ENCODE measurements at regions not wholly inside any gene's neighbourhood (a gene's known extent, or its start where the extent isn't known, plus 50 kb on each side); places are given as distances from the start of the nearest gene placed in this dataset.

- no peak overlapping the region for H3K4me3 Mint-ChIP-seq
- H3K27ac Mint-ChIP-seq = no peak overlapping the region
Measured at GRCh38 chr7:26510231-26510957, 218.7 kb downstream of the SNX10 start.

GRCh38 chr7:26511866-26512265 is 220.2 kb downstream of the SNX10 start:
- no peaks in the 10 kb centered on the region for H3K36me3 Mint-ChIP-seq (ENCODE audit: low read depth)
- H3K9me3 Mint-ChIP-seq = no peaks in the 10 kb centered on the region
- no peaks in the 10 kb centered on the region for H3K4me1 Mint-ChIP-seq (ENCODE audit: low read depth)
- peaks cover 15% of the 10 kb centered on the region for H3K27me3 Mint-ChIP-seq
- no peak overlapping the region for H3K4me3 Mint-ChIP-seq
- no peak overlapping the region for H3K27ac Mint-ChIP-seq

More at GRCh38 chr7:26510231-26510957, 218.7 kb downstream of the SNX10 start:
- Mint-ChIP-seq H3K9me3 (no peaks in the 10 kb centered on the region), H3K36me3 (ENCODE audit: low read depth) (no peaks in the 10 kb centered on the region), H3K27me3 (peaks cover 10% of the 10 kb centered on the region), H3K4me1 (ENCODE audit: low read depth) (no peaks in the 10 kb centered on the region)

GRCh38 chr7:26512737-26513136 is 221.1 kb downstream of the SNX10 start:
- H3K4me3 Mint-ChIP-seq = no peak overlapping the region
- H3K27ac Mint-ChIP-seq = no peak overlapping the region
- H3K27me3 Mint-ChIP-seq = peaks cover 15% of the 10 kb centered on the region
- H3K4me1 Mint-ChIP-seq (ENCODE audit: low read depth) = no peaks in the 10 kb centered on the region
- no peaks in the 10 kb centered on the region for H3K36me3 Mint-ChIP-seq (ENCODE audit: low read depth)
- H3K9me3 Mint-ChIP-seq = no peaks in the 10 kb centered on the region

GRCh38 chr7:26513948-26514347 is 222.3 kb downstream of the SNX10 start:
- Mint-ChIP-seq H3K9me3 (no peaks in the 10 kb centered on the region), H3K27me3 (peaks cover 15% of the 10 kb centered on the region), H3K36me3 (ENCODE audit: low read depth) (no peaks in the 10 kb centered on the region), H3K4me1 (ENCODE audit: low read depth) (no peaks in the 10 kb centered on the region), H3K27ac (no peak overlapping the region), H3K4me3 (no peak overlapping the region)

- H3K4me1 Mint-ChIP-seq (ENCODE audit: low read depth) = no peaks in the 10 kb centered on the region
- no peaks in the 10 kb centered on the region for H3K9me3 Mint-ChIP-seq
- H3K36me3 Mint-ChIP-seq (ENCODE audit: low read depth) = no peaks in the 10 kb centered on the region
- no peak overlapping the region for H3K27ac Mint-ChIP-seq
- H3K4me3 Mint-ChIP-seq = no peak overlapping the region
- H3K27me3 Mint-ChIP-seq = peaks cover 17% of the 10 kb centered on the region
Measured at GRCh38 chr7:26514633-26515032, 223.0 kb downstream of the SNX10 start.

- no peak overlapping the region for H3K27ac Mint-ChIP-seq
- no peaks in the 10 kb centered on the region for H3K36me3 Mint-ChIP-seq (ENCODE audit: low read depth)
- H3K4me3 Mint-ChIP-seq = no peak overlapping the region
- no peaks in the 10 kb centered on the region for H3K4me1 Mint-ChIP-seq (ENCODE audit: low read depth)
- H3K27me3 Mint-ChIP-seq = peaks cover 19% of the 10 kb centered on the region
- H3K9me3 Mint-ChIP-seq = no peaks in the 10 kb centered on the region
Measured at GRCh38 chr7:26515314-26515842, 223.7 kb downstream of the SNX10 start.

GRCh38 chr7:26520483-26520882 is 228.8 kb downstream of the SNX10 start:
- Mint-ChIP-seq H3K9me3 (peaks cover 7% of the 10 kb centered on the region), H3K27me3 (peaks cover 20% of the 10 kb centered on the region), H3K27ac (no peak overlapping the region), H3K4me3 (no peak overlapping the region), H3K36me3 (ENCODE audit: low read depth) (no peaks in the 10 kb centered on the region), H3K4me1 (ENCODE audit: low read depth) (no peaks in the 10 kb centered on the region)

GRCh38 chr7:26522633-26523032 is 231.0 kb downstream of the SNX10 start:
- H3K27ac Mint-ChIP-seq = no peak overlapping the region
- H3K4me3 Mint-ChIP-seq = no peak overlapping the region
- peaks cover 16% of the 10 kb centered on the region for H3K27me3 Mint-ChIP-seq
- peaks cover 7% of the 10 kb centered on the region for H3K9me3 Mint-ChIP-seq
- no peaks in the 10 kb centered on the region for H3K36me3 Mint-ChIP-seq (ENCODE audit: low read depth)
- no peaks in the 10 kb centered on the region for H3K4me1 Mint-ChIP-seq (ENCODE audit: low read depth)

- peaks cover 23% of the 10 kb centered on the region for H3K27me3 Mint-ChIP-seq
- no peaks in the 10 kb centered on the region for H3K4me1 Mint-ChIP-seq (ENCODE audit: low read depth)
- H3K4me3 Mint-ChIP-seq = no peak overlapping the region
- no peak overlapping the region for H3K27ac Mint-ChIP-seq
- H3K9me3 Mint-ChIP-seq = peaks cover 7% of the 10 kb centered on the region
- H3K36me3 Mint-ChIP-seq (ENCODE audit: low read depth) = no peaks in the 10 kb centered on the region
Measured at GRCh38 chr7:26525398-26526264, 234.0 kb downstream of the SNX10 start.

GRCh38 chr7:26526265-26526587 is 234.6 kb downstream of the SNX10 start:
- Mint-ChIP-seq H3K9me3 (peaks cover 7% of the 10 kb centered on the region), H3K4me3 (no peak overlapping the region), H3K4me1 (ENCODE audit: low read depth) (no peaks in the 10 kb centered on the region), H3K27me3 (peaks cover 20% of the 10 kb centered on the region), H3K36me3 (ENCODE audit: low read depth) (no peaks in the 10 kb centered on the region), H3K27ac (no peak overlapping the region)

GRCh38 chr7:26531926-26532325 is 240.3 kb downstream of the SNX10 start:
- no peaks in the 10 kb centered on the region for H3K36me3 Mint-ChIP-seq (ENCODE audit: low read depth)
- H3K4me3 Mint-ChIP-seq = no peak overlapping the region
- no peaks in the 10 kb centered on the region for H3K9me3 Mint-ChIP-seq
- no peaks in the 10 kb centered on the region for H3K4me1 Mint-ChIP-seq (ENCODE audit: low read depth)
- H3K27ac Mint-ChIP-seq = no peak overlapping the region
- peaks cover 44% of the 10 kb centered on the region for H3K27me3 Mint-ChIP-seq

- Mint-ChIP-seq H3K4me3 (no peak overlapping the region), H3K4me1 (ENCODE audit: low read depth) (no peaks in the 10 kb centered on the region), H3K9me3 (no peaks in the 10 kb centered on the region), H3K27me3 (peaks cover 49% of the 10 kb centered on the region), H3K27ac (no peak overlapping the region), H3K36me3 (ENCODE audit: low read depth) (no peaks in the 10 kb centered on the region)
Measured at GRCh38 chr7:26532471-26532870, 240.8 kb downstream of the SNX10 start.

- Mint-ChIP-seq H3K9me3 (no peaks in the 10 kb centered on the region), H3K4me1 (ENCODE audit: low read depth) (no peaks in the 10 kb centered on the region), H3K27ac (no peak overlapping the region), H3K27me3 (peaks cover 51% of the 10 kb centered on the region), H3K4me3 (no peak overlapping the region), H3K36me3 (ENCODE audit: low read depth) (no peaks in the 10 kb centered on the region)
Measured at GRCh38 chr7:26533217-26533616, 241.6 kb downstream of the SNX10 start.

- no peaks in the 10 kb centered on the region for H3K36me3 Mint-ChIP-seq (ENCODE audit: low read depth)
- no peaks in the 10 kb centered on the region for H3K4me1 Mint-ChIP-seq (ENCODE audit: low read depth)
- no peak overlapping the region for H3K27ac Mint-ChIP-seq
- no peaks in the 10 kb centered on the region for H3K9me3 Mint-ChIP-seq
- H3K27me3 Mint-ChIP-seq = peaks cover 53% of the 10 kb centered on the region
- H3K4me3 Mint-ChIP-seq = no peak overlapping the region
Measured at GRCh38 chr7:26534649-26535482, 243.2 kb downstream of the SNX10 start.
